HFF-Myc (cell line): ENCODE measurements at regions not wholly inside any gene's neighbourhood (a gene's known extent, or its start where the extent isn't known, plus 50 kb on each side); places are given as distances from the start of the nearest gene placed in this dataset.
"Not testable (repeated sequence)": the region's sequence is repeated elsewhere in the genome, so short reads cannot be mapped to it uniquely, and the experiment has no call there.

Experiments
- DNase-seq: peaks from one replicate; pipeline ENCODE4 v3.0.0-alpha.2; 2011; ENCODE audit warnings: low read depth; ENCODE audit errors: extremely low read depth
- H3K4me3 ChIP-seq: replicated peaks from 2 replicates; pipeline ENCODE4 v1.5.1; 2011; ENCODE audit warnings: low read depth, mild to moderate bottlenecking, control low read depth, low read length
- CTCF ChIP-seq: IDR thresholded peaks from 2 replicates; pipeline ENCODE4 v1.5.1; 2012; ENCODE audit warnings: mild to moderate bottlenecking, low read depth, low read length, control low read depth; ENCODE audit errors: missing control alignments

- no peak for DNase-seq
- H3K4me3 ChIP-seq = no peak overlapping the region
- TF ChIP-seq CTCF = no peak
These were observed 959.6 kb upstream of the SLC39A10 start for GRCh38 chr2:194697439-194697838.

GRCh38 chr2:194696690-194697089, 960.3 kb upstream of the SLC39A10 start:
- DNase-seq = no peak
- no peak overlapping the region for H3K4me3 ChIP-seq
- TF ChIP-seq CTCF = no peak

GRCh38 chr2:194686569-194686968, 970.5 kb upstream of the SLC39A10 start:
- no peak for DNase-seq
- TF ChIP-seq CTCF = no peak
- no peak overlapping the region for H3K4me3 ChIP-seq

GRCh38 chr2:194674043-194674442, 983.0 kb upstream of the SLC39A10 start:
- no peak for TF ChIP-seq CTCF
- DNase-seq = no peak
- no peak overlapping the region for H3K4me3 ChIP-seq

- TF ChIP-seq CTCF = no peak
- no peak for DNase-seq
- H3K4me3 ChIP-seq = no peak overlapping the region
These were observed 984.0 kb upstream of the SLC39A10 start for GRCh38 chr2:194672994-194673393.

- DNase-seq = no peak
- no peak for TF ChIP-seq CTCF
These were observed 995.6 kb upstream of the SLC39A10 start for GRCh38 chr2:194661431-194661830.

GRCh38 chr2:194639057-194639456, 1018.0 kb upstream of the SLC39A10 start:
- not testable (repeated sequence) for H3K4me3 ChIP-seq, DNase-seq

More at GRCh38 chr2:194661431-194661830, 995.6 kb upstream of the SLC39A10 start:
- no peak overlapping the region for H3K4me3 ChIP-seq
